ENCODE measurements at regions not wholly inside any gene's neighbourhood (a gene's known extent, or its start where the extent isn't known, plus 50 kb on each side); places are given as distances from the start of the nearest gene placed in this dataset.

DNA sequence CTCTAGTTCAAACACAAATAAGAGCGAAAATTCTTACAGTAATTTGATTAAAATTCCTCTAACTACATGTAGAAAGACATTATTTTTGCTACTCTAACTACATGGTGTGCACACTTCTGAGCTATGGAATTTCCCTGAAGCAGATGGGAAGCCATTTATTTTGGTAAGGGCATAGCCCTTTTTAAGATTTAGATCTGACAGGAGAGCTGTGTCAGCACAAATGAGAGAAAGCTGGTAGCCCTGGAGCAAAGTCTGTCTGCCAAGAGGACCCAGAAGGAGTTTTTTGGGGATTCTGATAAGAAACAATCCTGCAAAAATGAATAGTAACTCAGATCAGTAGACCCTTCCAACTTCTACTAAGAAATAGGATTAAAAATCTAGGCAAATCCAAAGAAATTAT, 595.9 kb upstream of the MEF2C start:
- H3K9me3 ChIP-seq (ENCODE audit: control insufficient read depth, insufficient read depth, low read depth, low read length) = no peaks in the 10 kb centered on the region
- H3K27ac ChIP-seq (ENCODE audit: low read length) = no peak overlapping the region
- no peaks in the 10 kb centered on the region for H3K36me3 ChIP-seq (ENCODE audit: control insufficient read depth, insufficient read depth, low read length)
- in situ Hi-C loops (cut with HindIII; ENCODE audit: low pct_unique_long_range_greater_than_20kb, low sequenced_read_pairs) (no loop called here), intact Hi-C loops (cut with micrococcal nuclease; ENCODE audit: unreplicated experiment) (no loop called here)
- no peaks in the 10 kb centered on the region for H3K27me3 ChIP-seq (ENCODE audit: control insufficient read depth, insufficient read depth, low read length)
- H3K4me3 ChIP-seq (ENCODE audit: low read depth in 2 of 2, low read length in 2 of 2) = no peak overlapping the region
- ChIA-PET POLR2A (no interaction called here), CTCF (no interaction called here)
- no peak for DNase-seq (ENCODE audit: low read depth, low spot score)
- BruUV-seq (replicated peaks) = no TSS peak
- TF ChIP-seq TCF7L2 (IDR thresholded peaks at IDR 0.05; ENCODE audit: low read depth, low read length) (no peak), SIN3A (IDR thresholded peaks at IDR 0.05; ENCODE audit: borderline replicate concordance, insufficient read depth, low read depth, low read length) (no peak), POLR2AphosphoS5 (IDR thresholded peaks at IDR 0.05; ENCODE audit: low read depth, low read length) (no peak)
- TF ChIP-seq, protein P1, sequence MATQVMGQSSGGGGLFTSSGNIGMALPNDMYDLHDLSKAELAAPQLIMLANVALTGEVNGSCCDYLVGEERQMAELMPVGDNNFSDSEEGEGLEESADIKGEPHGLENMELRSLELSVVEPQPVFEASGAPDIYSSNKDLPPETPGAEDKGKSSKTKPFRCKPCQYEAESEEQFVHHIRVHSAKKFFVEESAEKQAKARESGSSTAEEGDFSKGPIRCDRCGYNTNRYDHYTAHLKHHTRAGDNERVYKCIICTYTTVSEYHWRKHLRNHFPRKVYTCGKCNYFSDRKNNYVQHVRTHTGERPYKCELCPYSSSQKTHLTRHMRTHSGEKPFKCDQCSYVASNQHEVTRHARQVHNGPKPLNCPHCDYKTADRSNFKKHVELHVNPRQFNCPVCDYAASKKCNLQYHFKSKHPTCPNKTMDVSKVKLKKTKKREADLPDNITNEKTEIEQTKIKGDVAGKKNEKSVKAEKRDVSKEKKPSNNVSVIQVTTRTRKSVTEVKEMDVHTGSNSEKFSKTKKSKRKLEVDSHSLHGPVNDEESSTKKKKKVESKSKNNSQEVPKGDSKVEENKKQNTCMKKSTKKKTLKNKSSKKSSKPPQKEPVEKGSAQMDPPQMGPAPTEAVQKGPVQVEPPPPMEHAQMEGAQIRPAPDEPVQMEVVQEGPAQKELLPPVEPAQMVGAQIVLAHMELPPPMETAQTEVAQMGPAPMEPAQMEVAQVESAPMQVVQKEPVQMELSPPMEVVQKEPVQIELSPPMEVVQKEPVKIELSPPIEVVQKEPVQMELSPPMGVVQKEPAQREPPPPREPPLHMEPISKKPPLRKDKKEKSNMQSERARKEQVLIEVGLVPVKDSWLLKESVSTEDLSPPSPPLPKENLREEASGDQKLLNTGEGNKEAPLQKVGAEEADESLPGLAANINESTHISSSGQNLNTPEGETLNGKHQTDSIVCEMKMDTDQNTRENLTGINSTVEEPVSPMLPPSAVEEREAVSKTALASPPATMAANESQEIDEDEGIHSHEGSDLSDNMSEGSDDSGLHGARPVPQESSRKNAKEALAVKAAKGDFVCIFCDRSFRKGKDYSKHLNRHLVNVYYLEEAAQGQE (IDR thresholded peaks at IDR 0.05; ENCODE audit: insufficient read depth in 1 of 2, low read depth in 2 of 2, low read length in 1 of 2) = no peak
- TF ChIP-seq, protein P2, sequence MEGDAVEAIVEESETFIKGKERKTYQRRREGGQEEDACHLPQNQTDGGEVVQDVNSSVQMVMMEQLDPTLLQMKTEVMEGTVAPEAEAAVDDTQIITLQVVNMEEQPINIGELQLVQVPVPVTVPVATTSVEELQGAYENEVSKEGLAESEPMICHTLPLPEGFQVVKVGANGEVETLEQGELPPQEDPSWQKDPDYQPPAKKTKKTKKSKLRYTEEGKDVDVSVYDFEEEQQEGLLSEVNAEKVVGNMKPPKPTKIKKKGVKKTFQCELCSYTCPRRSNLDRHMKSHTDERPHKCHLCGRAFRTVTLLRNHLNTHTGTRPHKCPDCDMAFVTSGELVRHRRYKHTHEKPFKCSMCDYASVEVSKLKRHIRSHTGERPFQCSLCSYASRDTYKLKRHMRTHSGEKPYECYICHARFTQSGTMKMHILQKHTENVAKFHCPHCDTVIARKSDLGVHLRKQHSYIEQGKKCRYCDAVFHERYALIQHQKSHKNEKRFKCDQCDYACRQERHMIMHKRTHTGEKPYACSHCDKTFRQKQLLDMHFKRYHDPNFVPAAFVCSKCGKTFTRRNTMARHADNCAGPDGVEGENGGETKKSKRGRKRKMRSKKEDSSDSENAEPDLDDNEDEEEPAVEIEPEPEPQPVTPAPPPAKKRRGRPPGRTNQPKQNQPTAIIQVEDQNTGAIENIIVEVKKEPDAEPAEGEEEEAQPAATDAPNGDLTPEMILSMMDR (IDR thresholded peaks at IDR 0.05) = no peak
- no peaks in the 10 kb centered on the region for H3K4me1 ChIP-seq (ENCODE audit: control insufficient read depth, insufficient read depth, low read length)
- no peak for ATAC-seq

DNA sequence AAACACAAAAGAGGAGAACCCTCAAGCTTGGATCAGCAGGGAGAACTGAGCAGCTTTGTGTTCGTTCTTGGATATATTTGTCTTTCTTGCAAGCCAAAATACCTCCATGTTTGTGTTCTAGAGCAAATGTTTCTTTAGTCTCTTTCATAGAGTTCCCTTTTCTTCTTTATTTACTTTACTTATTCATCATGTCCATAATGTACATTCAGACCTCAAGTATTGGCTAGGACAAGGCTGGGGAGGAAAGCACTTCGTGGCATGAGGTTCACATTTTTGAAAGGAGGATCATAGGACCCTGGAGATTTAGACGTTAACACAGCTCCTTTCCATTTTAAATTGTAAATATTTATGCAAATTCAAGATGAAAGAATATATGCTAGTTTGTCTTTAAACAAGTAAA, 590.2 kb upstream of the MEF2C start:
- no TSS peak for BruUV-seq (replicated peaks)
- no peak overlapping the region for H3K27ac ChIP-seq (ENCODE audit: low read length)
- no peaks in the 10 kb centered on the region for H3K4me1 ChIP-seq (ENCODE audit: control insufficient read depth, insufficient read depth, low read length)
- H3K9me3 ChIP-seq (ENCODE audit: control insufficient read depth, insufficient read depth, low read depth, low read length) = no peaks in the 10 kb centered on the region
- no peaks in the 10 kb centered on the region for H3K36me3 ChIP-seq (ENCODE audit: control insufficient read depth, insufficient read depth, low read length)
- CTCF ChIA-PET = interaction anchor here (0.7 kb wide), 1 partner anchor 18 kb away, joined by 4 read pairs; no protein-coding TSS in a partner anchor
- POLR2A ChIA-PET = no interaction called here
- in situ Hi-C loops (cut with HindIII; ENCODE audit: low pct_unique_long_range_greater_than_20kb, low sequenced_read_pairs) (no loop called here), intact Hi-C loops (cut with micrococcal nuclease; ENCODE audit: unreplicated experiment) (no loop called here)
- TF ChIP-seq, protein P1 (IDR thresholded peaks at IDR 0.05; ENCODE audit: insufficient read depth in 1 of 2, low read depth in 2 of 2, low read length in 1 of 2) = no peak
- TF ChIP-seq POLR2AphosphoS5 (IDR thresholded peaks at IDR 0.05; ENCODE audit: low read depth, low read length) (no peak), SIN3A (IDR thresholded peaks at IDR 0.05; ENCODE audit: borderline replicate concordance, insufficient read depth, low read depth, low read length) (no peak)
- DNase-seq (ENCODE audit: low read depth, low spot score) = no peak
- ATAC-seq = no peak
- no peaks in the 10 kb centered on the region for H3K27me3 ChIP-seq (ENCODE audit: control insufficient read depth, insufficient read depth, low read length)
- H3K4me3 ChIP-seq (ENCODE audit: low read depth in 2 of 2, low read length in 2 of 2) = no peak overlapping the region
